NCI-H82 (cell line): ENCODE measurements at regions not wholly inside any gene's neighbourhood (a gene's known extent, or its start where the extent isn't known, plus 50 kb on each side); places are given as distances from the start of the nearest gene placed in this dataset.
"Not testable (repeated sequence)": the region's sequence is repeated elsewhere in the genome, so short reads cannot be mapped to it uniquely, and the experiment has no call there.

Experiments
- DNase-seq: peaks from one replicate; lab custom pipeline; 2025; lab: John Stamatoyannopoulos, UW

GRCh38 chr12:46884362-46884761 is 58.6 kb upstream of the SLC38A4 start:
- no peak for DNase-seq

GRCh38 chr12:46886541-46887041 is 60.8 kb upstream of the SLC38A4 start:
- DNase-seq: no peak

- no peak for DNase-seq
These were observed 62.1 kb upstream of the SLC38A4 start for GRCh38 chr12:46887870-46888269.

- no peak for DNase-seq
These were observed 62.8 kb upstream of the SLC38A4 start for GRCh38 chr12:46888568-46888967.

GRCh38 chr12:46891306-46891705 is 65.5 kb upstream of the SLC38A4 start:
- peak; percentile 7 for DNase-seq

GRCh38 chr12:46892034-46892705 is 66.4 kb upstream of the SLC38A4 start:
- DNase-seq: no peak

- DNase-seq: no peak
These were observed 67.1 kb upstream of the SLC38A4 start for GRCh38 chr12:46892887-46893286.

GRCh38 chr12:46893434-46893833 is 67.6 kb upstream of the SLC38A4 start:
- DNase-seq: no peak

- no peak for DNase-seq
These were observed 69.9 kb upstream of the SLC38A4 start for GRCh38 chr12:46895726-46896125.

- no peak for DNase-seq
These were observed 70.9 kb upstream of the SLC38A4 start for GRCh38 chr12:46896680-46897079.

- DNase-seq: no peak
These were observed 72.5 kb upstream of the SLC38A4 start for GRCh38 chr12:46898152-46898931.

- no peak for DNase-seq
These were observed 73.2 kb upstream of the SLC38A4 start for GRCh38 chr12:46898989-46899388.

GRCh38 chr12:46900734-46901463 is 75.1 kb upstream of the SLC38A4 start:
- peak; percentile 92 for DNase-seq

GRCh38 chr12:46901464-46902205 is 75.8 kb upstream of the SLC38A4 start:
- DNase-seq: no peak

GRCh38 chr12:46903058-46903457 is 77.3 kb upstream of the SLC38A4 start:
- no peak for DNase-seq

- DNase-seq: no peak
These were observed 78.8 kb upstream of the SLC38A4 start for GRCh38 chr12:46904406-46905238.

- DNase-seq: not testable (repeated sequence)
These were observed 79.4 kb upstream of the SLC38A4 start for GRCh38 chr12:46905239-46905627.

GRCh38 chr12:46907791-46908190 is 82.0 kb upstream of the SLC38A4 start:
- no peak for DNase-seq

GRCh38 chr12:46908236-46908935 is 82.6 kb upstream of the SLC38A4 start:
- no peak for DNase-seq

GRCh38 chr12:46908936-46909635 is 83.3 kb upstream of the SLC38A4 start:
- no peak for DNase-seq
